ENCODE measurements at regions not wholly inside any gene's neighbourhood (a gene's known extent, or its start where the extent isn't known, plus 50 kb on each side); places are given as distances from the start of the nearest gene placed in this dataset.

GRCh38 chr2:177030451-177031105 is 182.0 kb upstream of the HNRNPA3 start:
- DNase-seq: no peak

GRCh38 chr2:177031438-177032180 is 181.0 kb upstream of the HNRNPA3 start:
- DNase-seq: no peak

GRCh38 chr2:177036747-177037146 is 175.8 kb upstream of the HNRNPA3 start:
- DNase-seq: no peak

DNA sequence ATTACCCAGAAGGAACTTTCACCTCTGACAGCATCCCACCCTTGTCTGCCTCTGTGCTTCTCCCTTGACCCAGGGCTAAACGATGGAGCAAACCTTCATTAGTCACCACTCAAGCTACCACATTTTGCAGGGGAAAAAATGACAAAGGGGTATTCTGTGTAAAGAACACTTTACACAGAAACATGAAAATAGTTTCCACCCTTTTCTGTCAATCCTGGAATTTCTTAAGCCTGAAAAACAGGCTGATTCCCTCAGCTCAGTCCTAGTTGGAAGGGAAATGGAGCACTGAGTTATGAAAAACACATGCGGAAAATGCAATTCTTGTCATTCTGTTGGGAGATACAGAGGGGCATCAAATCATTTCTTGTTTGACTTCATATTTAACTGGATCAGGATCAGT is 175.0 kb upstream of the HNRNPA3 start:
- no peak for DNase-seq

DNA sequence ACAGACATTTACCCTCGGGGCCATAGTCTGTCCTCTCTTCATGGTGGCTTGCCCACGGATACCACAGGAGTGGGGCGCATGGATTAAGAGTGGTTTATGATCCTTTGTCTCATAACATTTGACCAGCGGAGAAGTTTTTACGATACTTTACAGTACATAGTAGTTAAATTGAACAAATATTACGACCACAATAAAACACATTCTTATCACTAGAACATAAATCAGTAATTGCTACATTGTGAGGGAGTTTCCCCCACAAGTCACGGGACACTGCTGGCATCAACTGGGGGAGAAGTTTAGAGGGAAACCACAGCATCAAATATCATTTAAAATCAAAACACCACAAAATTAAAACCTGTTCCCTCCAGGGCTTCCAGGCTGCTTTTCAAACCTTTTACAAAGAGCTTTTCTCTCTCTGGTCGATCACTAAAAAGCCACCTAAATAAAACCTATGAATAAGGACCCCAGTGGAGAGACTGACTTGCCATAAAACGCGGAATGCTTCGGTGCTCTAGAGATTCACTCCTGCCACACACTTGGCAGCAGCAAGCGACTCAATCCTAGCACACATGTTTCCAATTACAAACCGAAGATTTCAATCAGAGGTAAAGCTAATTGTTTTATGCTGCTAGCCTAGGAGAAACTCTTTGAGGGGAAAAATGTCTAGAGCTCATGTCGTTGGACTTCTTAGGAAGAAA is 173.7 kb upstream of the HNRNPA3 start:
- no peak for DNase-seq

- DNase-seq: no peak
Measured at GRCh38 chr2:177042311-177042710, 170.3 kb upstream of the HNRNPA3 start.

DNA sequence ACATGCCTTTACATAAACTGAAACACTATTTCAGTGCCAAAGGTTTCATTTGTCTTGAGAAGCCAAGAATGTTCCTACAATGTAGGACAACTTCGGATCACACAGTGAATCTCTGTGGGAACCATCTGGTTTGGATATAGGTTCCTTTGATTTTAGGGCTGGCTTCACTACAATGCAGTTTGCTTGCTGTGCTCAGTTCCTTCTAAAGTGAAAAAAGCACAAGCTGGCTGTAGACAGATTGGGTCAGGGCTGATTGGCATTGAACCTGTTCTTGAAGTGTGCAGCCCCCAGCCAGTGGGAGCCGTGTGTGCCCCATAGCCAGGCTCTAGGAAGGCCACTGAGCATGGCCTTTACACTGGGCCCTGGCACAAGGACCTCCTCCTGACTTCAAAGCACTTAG is 167.9 kb upstream of the HNRNPA3 start:
- DNase-seq: no peak

DNA sequence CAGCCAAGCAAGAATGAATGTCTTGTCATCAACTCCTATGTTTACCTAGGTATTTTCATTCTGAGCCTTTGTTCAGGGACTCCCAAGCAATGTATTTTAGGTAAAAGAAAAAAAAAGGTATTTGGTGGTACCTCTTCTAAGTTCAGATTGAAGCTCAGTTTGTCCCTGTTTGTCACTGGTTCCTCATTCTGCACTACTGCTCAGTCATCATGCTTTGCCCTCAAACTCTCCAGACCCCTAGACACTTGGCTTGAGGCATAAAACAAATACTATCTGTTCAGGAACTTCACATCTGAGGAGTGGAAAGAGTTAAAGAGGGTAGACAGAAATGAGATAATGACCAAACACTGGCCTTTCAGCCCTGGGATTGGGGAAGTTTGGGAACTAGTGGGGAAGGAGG is 163.6 kb upstream of the HNRNPA3 start:
- no peak for DNase-seq

DNA sequence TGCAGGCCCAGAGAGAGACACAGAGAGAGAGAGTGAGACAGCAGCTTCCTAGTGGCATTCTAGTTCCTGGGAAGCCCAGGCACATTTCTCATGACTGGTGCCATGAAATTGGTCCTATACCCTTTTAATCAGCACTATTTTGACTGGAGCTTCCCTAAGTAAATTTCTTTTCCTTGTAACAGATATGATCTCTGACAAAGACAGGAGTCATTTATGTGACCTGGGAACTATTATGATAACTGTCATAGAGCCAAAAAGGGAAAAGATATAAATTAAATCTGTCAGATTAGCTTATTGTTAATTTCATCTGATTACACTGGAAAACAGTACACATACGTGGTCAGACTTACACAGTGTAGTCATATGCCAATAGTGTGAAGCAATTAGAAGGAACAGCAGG is 161.3 kb upstream of the HNRNPA3 start:
- DNase-seq: no peak

- no peak for DNase-seq
Measured at GRCh38 chr2:177052471-177052870, 160.1 kb upstream of the HNRNPA3 start.

DNA sequence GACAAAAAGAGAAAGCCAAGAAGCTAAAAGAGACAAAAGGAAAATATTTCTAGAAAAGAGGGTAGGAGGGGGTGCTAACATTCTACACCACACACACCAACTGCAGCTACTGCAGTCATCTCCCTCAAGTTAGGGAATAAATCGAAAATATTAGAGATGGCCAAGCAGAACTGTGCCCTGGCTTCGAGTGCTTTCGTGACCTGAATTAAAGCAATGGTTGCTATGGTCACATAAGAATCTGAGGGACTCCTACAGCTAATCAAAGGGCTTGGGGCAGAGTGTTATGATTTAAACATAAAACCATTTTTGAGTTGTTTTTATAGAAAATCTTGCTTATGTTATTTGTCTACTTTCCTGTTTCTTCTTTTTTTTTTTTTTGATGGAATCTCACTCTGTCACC is 159.6 kb upstream of the HNRNPA3 start:
- DNase-seq: no peak

DNA sequence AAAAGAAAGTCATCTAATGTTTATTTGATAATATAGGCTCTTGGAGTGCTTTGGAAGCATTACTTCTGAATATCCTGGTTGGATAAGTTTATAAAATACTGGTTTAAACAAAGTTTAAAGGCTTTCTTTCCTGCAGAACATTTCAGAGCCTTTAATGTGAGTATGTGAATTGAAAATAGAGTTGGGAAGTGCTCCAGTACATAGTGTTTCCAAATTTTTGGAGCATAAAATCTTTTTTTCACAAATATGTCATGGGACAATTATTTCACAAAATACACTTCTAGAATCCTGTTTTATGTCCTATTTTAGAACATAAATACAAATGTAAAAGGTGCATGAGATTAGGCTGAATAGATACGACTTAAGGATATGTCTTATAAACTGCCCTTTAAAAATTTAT is 158.9 kb upstream of the HNRNPA3 start:
- DNase-seq: no peak

DNA sequence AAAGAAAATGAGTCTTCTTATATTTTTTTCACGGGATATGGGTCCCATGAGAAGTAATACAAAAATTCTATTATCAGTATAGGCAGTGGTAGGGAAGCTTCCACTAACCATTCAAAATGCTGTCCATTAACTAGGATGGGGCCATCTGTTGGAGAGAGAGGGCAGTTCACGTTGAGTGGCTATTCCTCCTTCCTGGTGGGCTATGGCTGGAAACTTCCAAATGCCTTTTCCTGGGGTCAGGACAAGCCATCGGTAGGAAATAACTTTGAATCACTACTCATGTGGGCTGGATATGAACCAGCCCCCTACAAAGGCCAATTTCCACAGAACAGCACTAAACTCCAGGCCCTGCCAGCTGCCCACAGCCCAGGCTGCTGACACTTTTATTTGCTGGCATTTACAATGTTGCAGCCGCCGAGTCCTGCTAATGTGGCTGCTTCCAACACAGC is 156.1 kb upstream of the HNRNPA3 start:
- no peak for DNase-seq

DNA sequence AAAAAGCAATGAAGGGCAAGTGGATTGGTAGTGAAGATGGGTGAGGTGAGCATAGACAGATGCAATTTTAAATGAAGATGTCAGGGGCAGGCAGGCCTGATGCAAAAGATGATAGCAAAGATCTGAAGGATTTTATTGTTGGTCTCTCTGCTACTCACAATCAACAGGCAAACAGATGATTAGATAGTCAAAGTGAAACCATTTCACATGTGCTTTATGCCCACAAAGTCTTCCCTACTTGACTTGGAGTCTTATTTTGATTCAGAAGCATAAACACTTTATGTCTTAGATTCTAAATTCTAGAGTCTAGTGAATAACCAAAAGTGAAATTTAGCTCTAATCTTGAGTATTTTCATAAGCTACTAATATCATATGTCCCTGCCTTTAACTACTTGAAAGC is 153.8 kb upstream of the HNRNPA3 start:
- no peak for DNase-seq

- DNase-seq: no peak
Measured at GRCh38 chr2:177059293-177059692, 153.3 kb upstream of the HNRNPA3 start.

DNA sequence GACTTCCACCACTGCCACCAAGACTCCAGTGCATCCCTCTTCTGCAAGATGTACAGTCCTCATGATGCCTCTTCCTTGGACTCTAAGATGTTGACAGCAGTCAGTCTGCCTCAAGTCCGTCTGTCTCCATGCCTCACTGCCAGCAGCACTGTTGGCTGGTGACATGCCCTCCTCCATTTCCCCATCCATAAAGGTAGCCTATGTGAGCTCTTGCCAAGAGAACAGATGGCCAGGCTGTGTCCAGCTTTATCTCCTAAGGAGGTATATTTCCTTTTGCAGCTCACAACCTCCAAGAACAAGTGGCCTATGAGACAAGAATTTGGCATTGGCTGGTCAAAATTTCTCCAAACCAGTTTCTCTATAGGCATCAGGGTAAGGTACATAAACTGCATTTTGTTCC is 149.3 kb upstream of the HNRNPA3 start:
- no peak for DNase-seq

DNA sequence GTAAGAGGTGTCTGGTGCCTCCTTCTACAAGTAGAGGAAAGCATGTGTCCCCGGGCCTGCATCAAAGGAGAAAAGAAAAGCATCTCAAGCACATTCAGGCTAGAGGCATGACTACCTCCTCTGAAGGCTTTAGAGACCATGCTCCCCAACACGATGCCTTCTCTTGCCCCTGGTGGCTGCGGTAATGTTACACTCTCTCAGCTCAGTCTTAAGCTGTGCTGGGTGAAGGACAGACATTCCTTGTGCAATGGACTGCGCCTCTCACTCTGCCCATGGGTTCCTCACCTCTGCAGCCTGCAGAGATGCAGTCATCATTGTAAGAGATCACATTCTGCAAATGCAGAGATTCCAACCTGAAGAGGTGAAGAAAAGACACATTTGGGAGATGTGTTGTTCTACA is 148.2 kb upstream of the HNRNPA3 start:
- DNase-seq: no peak

- DNase-seq: no peak
Measured at GRCh38 chr2:177068967-177069366, 143.6 kb upstream of the HNRNPA3 start.

DNA sequence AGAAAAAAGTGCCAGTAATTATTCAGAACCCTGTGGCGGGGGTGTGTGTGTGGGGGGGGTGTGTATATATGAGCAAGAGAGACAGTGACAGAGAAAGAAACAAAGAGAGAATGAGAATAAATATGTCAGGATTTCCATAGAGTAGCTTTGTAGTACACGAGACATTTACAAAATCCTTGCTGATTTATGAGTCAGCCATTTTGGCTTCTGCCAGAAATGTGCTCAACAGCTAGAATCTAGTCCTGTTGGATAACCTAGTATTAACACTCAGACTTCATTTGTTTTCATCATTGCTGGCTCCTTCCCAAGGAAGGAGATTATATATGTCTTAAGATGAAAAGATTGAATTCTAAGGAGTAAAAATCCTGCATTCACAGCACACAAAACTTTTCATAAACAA is 140.5 kb upstream of the HNRNPA3 start:
- DNase-seq: no peak

- DNase-seq: no peak
Measured at GRCh38 chr2:177073611-177074010, 139.0 kb upstream of the HNRNPA3 start.

- no peak for DNase-seq
Measured at GRCh38 chr2:177074099-177074710, 138.4 kb upstream of the HNRNPA3 start.

- no peak for DNase-seq
Measured at GRCh38 chr2:177075254-177075653, 137.3 kb upstream of the HNRNPA3 start.

- DNase-seq: no peak
Measured at GRCh38 chr2:177076636-177077179, 135.9 kb upstream of the HNRNPA3 start.

All from CD4-positive, alpha-beta T cell treated with Interferon alpha-2 for 1 hour (primary cell).